ENCODE measurements at regions not wholly inside any gene's neighbourhood (a gene's known extent, or its start where the extent isn't known, plus 50 kb on each side); places are given as distances from the start of the nearest gene placed in this dataset.

DNA sequence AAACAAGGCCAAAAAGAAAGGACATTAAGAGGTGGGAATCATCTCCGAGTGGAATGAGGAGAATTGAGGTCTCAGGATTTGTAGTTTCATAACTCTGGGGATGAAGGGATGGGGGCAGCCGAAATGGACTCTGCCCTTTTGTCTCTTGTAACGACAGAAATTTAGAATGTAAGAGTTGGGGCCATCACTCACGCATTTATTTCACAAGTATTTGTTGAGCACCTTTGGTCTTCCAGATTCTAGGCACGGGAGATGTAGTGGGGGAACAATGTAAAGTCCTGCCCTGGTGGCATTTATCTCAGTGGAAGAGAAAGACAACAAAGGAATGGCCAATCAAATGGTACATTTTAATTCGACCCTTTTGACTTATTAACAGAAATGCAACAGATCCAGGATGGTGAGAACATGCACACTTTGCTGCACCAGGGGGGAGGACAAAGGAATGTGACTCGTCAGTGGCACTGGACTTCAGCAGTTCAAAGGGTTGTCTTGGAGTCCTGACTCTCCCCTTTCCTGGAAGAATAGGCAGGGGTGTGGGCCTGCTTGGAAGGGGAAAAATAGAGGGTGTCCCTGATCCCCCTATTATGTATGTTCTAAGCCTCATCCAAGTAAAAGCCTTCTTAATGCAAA lies 102.0 kb downstream of the TMEM30B start:
- H3K27me3 ChIP-seq (replicated peaks) = no peaks in the 10 kb centered on the region
- H3K36me3 ChIP-seq (replicated peaks) = no peaks in the 10 kb centered on the region
- H3K27ac ChIP-seq = peak overlapping the region; percentile 98
- in situ Hi-C loops (cut with HindIII; ENCODE audit: low pct_ligation_motif_present, low sequenced_read_pairs) = no loop called here
- no peak overlapping the region for H3K4me3 ChIP-seq (ENCODE audit: low read depth, low read length)
- peak; percentile 65 for DNase-seq
- TF ChIP-seq, protein P1, sequence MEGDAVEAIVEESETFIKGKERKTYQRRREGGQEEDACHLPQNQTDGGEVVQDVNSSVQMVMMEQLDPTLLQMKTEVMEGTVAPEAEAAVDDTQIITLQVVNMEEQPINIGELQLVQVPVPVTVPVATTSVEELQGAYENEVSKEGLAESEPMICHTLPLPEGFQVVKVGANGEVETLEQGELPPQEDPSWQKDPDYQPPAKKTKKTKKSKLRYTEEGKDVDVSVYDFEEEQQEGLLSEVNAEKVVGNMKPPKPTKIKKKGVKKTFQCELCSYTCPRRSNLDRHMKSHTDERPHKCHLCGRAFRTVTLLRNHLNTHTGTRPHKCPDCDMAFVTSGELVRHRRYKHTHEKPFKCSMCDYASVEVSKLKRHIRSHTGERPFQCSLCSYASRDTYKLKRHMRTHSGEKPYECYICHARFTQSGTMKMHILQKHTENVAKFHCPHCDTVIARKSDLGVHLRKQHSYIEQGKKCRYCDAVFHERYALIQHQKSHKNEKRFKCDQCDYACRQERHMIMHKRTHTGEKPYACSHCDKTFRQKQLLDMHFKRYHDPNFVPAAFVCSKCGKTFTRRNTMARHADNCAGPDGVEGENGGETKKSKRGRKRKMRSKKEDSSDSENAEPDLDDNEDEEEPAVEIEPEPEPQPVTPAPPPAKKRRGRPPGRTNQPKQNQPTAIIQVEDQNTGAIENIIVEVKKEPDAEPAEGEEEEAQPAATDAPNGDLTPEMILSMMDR (IDR thresholded peaks at IDR 0.05; ENCODE audit: low read depth, low read length, missing control alignments) = no peak

DNA sequence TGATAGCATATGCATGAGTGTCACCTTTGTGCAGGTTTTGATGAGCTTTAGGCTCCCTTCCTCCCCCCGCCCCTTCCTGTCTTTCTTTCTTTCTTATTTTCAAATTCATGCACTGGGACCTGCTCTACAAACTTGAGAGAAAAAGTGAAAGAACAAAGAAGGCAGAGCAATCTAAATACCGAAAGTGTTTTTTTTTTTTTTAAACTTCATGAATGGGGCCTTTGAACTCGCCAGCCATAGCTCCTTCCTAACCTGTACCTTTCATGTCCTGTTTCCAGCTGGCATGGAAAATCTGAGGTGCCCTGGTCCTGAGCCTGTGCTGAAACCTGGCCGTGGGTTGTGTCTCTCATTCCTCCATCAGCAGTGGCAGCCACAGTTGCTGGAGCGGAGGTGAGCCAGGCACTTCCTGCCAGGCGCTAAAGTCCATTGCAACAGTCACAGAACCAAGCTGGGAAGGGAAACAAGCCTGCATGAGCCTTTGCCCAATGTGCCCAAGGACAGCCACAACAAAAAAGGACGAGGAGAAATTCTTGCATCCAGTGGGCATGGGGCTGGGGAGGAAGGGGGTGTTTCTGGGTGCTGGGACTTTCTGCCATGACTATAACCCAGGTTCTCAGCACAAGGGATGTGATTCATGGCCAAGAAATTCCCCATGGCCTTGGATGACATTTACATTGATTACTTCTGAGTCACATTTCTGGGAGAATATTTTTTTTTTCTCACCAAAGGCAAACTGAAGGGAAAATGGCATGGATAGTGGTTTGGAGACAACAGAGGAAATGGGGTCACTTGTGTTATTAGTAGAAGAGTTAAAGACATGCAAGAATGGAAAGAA lies 102.7 kb downstream of the TMEM30B start:
- in situ Hi-C loops (cut with HindIII; ENCODE audit: low pct_ligation_motif_present, low sequenced_read_pairs) = no loop called here
- Histone ChIP-seq H3K36me3 (replicated peaks) (no peaks in the 10 kb centered on the region), H3K4me3 (ENCODE audit: low read depth, low read length) (peak overlapping the region; percentile 15), H3K27ac (peak overlapping the region; percentile 98), H3K27me3 (replicated peaks) (no peaks in the 10 kb centered on the region)
- DNase-seq = peak; percentile 97
- TF ChIP-seq, protein P1 (IDR thresholded peaks at IDR 0.05; ENCODE audit: low read depth, low read length, missing control alignments) = no peak

DNA sequence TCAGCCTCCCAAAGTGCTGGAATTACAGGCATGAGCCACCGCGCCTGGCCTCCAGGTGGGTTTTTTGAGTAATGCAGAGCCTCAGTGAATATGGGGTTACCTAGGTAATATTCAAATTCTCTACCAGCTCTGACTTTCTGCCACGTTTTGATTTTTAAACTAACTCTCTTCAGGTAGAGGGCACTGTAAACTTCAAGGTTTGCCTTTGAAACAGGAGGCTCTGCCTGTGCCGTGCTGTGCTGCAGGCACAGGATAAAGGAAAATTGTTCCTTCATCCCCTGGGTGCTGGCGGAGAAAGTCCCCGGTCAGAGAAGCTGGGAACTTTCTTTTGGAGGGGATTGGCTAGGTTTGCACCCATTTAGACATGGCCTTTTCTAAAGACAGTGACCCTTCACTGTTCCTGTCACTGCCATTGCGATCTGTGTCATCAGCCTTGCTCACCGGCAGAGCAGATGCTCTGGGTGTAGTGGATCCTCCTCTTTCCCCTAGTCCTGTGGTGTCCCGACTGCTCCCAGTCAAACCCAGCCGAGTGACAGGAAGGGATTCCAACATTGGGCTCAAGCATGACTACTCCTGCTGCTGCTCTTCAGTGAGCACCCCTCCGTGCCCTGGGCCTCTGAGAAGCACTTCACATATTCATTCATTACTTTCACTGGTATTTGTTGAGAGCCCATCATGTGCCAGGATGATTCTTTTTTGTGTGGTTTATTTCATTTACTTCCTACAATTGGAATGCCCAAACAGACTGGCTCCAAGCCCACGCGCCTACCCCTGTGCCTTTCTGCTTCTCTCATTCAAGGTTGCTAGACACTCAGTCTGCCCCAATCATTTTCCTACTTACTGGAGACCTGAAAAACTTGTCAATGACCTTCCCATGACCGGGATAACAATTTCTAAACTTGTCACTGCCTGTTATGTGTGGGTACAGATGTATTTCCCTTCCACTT lies 103.6 kb downstream of the TMEM30B start:
- Histone ChIP-seq H3K36me3 (replicated peaks) (no peaks in the 10 kb centered on the region), H3K27ac (peak overlapping the region; percentile 98), H3K27me3 (replicated peaks) (no peaks in the 10 kb centered on the region), H3K4me3 (ENCODE audit: low read depth, low read length) (no peak overlapping the region)
- in situ Hi-C loops (cut with HindIII; ENCODE audit: low pct_ligation_motif_present, low sequenced_read_pairs) = no loop called here
- no peak for DNase-seq
- TF ChIP-seq, protein P1 (IDR thresholded peaks at IDR 0.05; ENCODE audit: low read depth, low read length, missing control alignments) = no peak

DNA sequence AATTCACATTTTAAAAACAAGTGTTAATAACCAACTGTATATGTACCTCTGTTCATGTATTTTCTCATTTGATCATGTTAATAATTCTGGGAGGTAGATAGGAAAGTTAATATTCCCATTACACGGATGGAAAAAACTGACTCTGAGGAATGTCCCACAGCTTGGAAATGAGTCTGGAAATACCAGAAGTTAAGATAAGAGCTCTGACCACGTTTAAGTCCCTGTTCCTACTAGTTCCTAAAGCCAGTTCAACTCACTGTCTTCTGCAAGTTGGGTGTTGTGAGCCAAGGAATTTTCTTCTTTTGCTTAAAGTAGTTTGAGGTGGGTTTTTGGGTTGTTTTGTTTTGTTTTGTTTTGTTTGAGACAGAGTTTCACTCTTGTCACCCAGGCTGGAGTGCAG lies 104.5 kb downstream of the TMEM30B start:
- TF ChIP-seq, protein P1 (IDR thresholded peaks at IDR 0.05; ENCODE audit: low read depth, low read length, missing control alignments) = no peak
- DNase-seq = no peak
- Histone ChIP-seq H3K27me3 (replicated peaks) (no peaks in the 10 kb centered on the region), H3K27ac (peak overlapping the region; percentile 98), H3K4me3 (ENCODE audit: low read depth, low read length) (no peak overlapping the region), H3K36me3 (replicated peaks) (no peaks in the 10 kb centered on the region)
- in situ Hi-C loops (cut with HindIII; ENCODE audit: low pct_ligation_motif_present, low sequenced_read_pairs) = no loop called here

DNA sequence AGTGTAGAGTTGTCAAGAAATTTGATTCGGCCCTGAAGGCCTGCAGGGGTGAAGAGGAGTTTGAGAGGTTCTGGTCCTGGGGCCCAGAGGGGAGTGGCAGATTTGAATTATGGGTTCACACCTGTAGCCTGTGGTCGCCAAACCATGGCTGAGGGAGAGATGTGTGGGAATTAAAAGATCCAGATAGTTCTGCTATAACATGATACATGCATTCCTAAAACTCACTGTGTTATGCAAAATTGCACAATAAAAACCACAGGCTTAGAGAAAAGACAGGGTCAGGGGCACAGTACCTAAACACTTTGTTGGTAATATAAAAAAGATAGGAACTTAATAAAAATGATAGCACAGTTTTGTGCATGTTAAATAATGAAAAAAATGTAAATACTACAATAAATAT lies 106.2 kb downstream of the TMEM30B start:
- H3K27me3 ChIP-seq (replicated peaks) = no peaks in the 10 kb centered on the region
- H3K4me3 ChIP-seq (ENCODE audit: low read depth, low read length) = no peak overlapping the region
- no peaks in the 10 kb centered on the region for H3K36me3 ChIP-seq (replicated peaks)
- H3K27ac ChIP-seq = peak overlapping the region; percentile 52
- in situ Hi-C loops (cut with HindIII; ENCODE audit: low pct_ligation_motif_present, low sequenced_read_pairs) = no loop called here
- TF ChIP-seq, protein P1 (IDR thresholded peaks at IDR 0.05; ENCODE audit: low read depth, low read length, missing control alignments) = no peak
- no peak for DNase-seq
